Stomach (tissue), 4 donors: ENCODE measurements at regions not wholly inside any gene's neighbourhood (a gene's known extent, or its start where the extent isn't known, plus 50 kb on each side); places are given as distances from the start of the nearest gene placed in this dataset.

Experiments used
- EP300 ChIP-seq: sonication (generic); formaldehyde crosslinking; IDR thresholded peaks from one replicate; pipeline ENCODE4 v1.6.1; 2017; ENCODE audit warnings: antibody characterized with exemption
- POLR2A ChIP-seq, 4 donors: fragments of 450-650 bp; IDR thresholded peaks; one replicate each; pipeline ENCODE4 v1.6.1; 2016; ENCODE audit warnings: antibody characterized with exemption in 4 of 4, control low read depth in 2 of 4, mild to moderate bottlenecking in 1 of 4, moderate library complexity in 1 of 4
- POLR2AphosphoS5 ChIP-seq, 3 donors: sonication (generic); formaldehyde crosslinking; IDR thresholded peaks; one replicate each; pipeline ENCODE4 v1.6.1; 2016; ENCODE audit warnings: antibody characterized with exemption in 3 of 3
- TF ChIP-seq, protein P1 (sequence below), 7 experiments: fragments of 450-650 bp in 4 of 7; fragments of 200-600 bp in 3 of 7; sonication (generic) in 3 of 7; IDR thresholded peaks; one replicate each; pipeline ENCODE4 v1.5.1; 2016 to 2019; ENCODE audit warnings: antibody characterized with exemption in 7 of 7, control low read depth in 2 of 7, mild to moderate bottlenecking in 1 of 7

DNA sequence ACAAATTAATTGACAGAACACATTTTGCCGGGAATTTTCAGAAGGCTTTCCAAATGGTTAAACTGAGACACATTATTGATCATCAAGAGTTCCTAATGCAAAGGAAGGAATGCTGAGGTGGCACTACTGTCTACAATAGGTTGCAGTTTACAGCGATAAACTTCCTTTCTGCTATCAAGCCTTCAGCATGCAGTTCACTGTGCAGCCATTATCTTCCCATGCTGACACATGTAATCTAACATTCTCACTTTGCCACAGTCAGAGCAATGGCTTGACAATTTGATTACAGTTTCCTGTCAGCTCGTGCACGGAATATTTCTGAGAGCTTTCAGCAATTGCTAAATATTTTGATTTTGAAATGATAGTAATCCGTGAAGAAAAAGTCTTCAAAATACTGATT, 166.9 kb upstream of the PRMT6 start:
- TF ChIP-seq EP300 = no peak
- TF ChIP-seq POLR2A (IDR thresholded peaks at IDR 0.05) = no peak
- TF ChIP-seq, protein P1, sequence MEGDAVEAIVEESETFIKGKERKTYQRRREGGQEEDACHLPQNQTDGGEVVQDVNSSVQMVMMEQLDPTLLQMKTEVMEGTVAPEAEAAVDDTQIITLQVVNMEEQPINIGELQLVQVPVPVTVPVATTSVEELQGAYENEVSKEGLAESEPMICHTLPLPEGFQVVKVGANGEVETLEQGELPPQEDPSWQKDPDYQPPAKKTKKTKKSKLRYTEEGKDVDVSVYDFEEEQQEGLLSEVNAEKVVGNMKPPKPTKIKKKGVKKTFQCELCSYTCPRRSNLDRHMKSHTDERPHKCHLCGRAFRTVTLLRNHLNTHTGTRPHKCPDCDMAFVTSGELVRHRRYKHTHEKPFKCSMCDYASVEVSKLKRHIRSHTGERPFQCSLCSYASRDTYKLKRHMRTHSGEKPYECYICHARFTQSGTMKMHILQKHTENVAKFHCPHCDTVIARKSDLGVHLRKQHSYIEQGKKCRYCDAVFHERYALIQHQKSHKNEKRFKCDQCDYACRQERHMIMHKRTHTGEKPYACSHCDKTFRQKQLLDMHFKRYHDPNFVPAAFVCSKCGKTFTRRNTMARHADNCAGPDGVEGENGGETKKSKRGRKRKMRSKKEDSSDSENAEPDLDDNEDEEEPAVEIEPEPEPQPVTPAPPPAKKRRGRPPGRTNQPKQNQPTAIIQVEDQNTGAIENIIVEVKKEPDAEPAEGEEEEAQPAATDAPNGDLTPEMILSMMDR (IDR thresholded peaks at IDR 0.05) = no peak
- no peak for TF ChIP-seq POLR2AphosphoS5 (IDR thresholded peaks at IDR 0.05)
